ENCODE measurements at regions not wholly inside any gene's neighbourhood (a gene's known extent, or its start where the extent isn't known, plus 50 kb on each side); places are given as distances from the start of the nearest gene placed in this dataset.
"Not testable (repeated sequence)": the region's sequence is repeated elsewhere in the genome, so short reads cannot be mapped to it uniquely, and the experiment has no call there.

DNA sequence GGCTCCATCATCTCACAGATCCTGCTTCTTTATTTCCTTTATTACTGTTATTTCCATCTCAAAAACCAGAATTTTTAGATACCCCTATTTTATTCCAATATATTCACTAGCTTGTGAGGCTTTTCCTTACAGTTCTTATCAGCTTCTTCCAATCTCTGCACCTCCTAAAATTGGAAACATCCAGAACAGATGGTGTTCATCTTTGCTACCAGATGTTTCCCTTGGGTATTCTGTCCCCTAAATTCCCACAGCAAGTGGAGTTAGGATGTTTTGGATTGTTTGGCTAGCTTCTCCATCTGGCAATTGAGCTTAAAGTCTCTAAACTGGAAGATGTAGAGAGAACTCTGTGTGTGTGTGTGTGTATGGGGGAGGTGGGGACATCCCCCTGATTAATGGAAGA lies 580.4 kb downstream of the DTWD2 start:
- Histone ChIP-seq H3K27me3 (ENCODE audit: control insufficient read depth, insufficient read depth, low read length) (no peaks in the 10 kb centered on the region), H3K9ac (ENCODE audit: low read depth, low read length) (no peak overlapping the region), H3K9me3 (replicated peaks; ENCODE audit: low read length) (no peaks in the 10 kb centered on the region), H3K4me1 (ENCODE audit: control insufficient read depth, insufficient read depth, low read length) (no peaks in the 10 kb centered on the region), H3K36me3 (ENCODE audit: insufficient read depth, low read length) (no peaks in the 10 kb centered on the region), H3K4me3 (ENCODE audit: low read length) (no peak overlapping the region), H3K4me2 (ENCODE audit: low read length) (no peak overlapping the region)

DNA sequence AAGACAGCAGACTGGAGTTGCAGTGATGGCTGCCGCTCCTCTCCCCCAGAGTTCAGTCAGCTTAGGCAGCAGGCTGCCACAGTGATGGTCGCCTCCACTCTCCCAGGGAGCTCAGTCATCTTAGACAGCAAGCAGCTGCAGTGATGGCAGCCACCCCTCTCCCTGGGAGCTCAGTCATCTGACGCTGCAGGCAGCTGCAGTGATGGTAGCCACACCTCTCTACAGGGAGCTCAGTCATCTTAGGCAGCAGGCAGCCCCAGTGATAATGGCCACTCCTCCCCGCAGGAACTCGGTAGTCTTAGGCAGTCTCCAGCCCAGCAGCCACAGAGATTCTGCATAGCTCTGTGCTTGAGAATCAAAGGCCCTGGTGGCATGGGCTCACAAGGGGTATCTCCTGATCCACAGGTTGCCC lies 582.7 kb downstream of the DTWD2 start:
- H3K9ac ChIP-seq (ENCODE audit: low read depth, low read length), result no peak overlapping the region
- H3K27me3 ChIP-seq (ENCODE audit: control insufficient read depth, insufficient read depth, low read length), result no peaks in the 10 kb centered on the region
- no peaks in the 10 kb centered on the region for H3K9me3 ChIP-seq (replicated peaks; ENCODE audit: low read length)
- no peaks in the 10 kb centered on the region for H3K4me1 ChIP-seq (ENCODE audit: control insufficient read depth, insufficient read depth, low read length)
- H3K36me3 ChIP-seq (ENCODE audit: insufficient read depth, low read length), result no peaks in the 10 kb centered on the region
- H3K4me3 ChIP-seq (ENCODE audit: low read length), result no peak overlapping the region
- H3K4me2 ChIP-seq (ENCODE audit: low read length), result no peak overlapping the region

DNA sequence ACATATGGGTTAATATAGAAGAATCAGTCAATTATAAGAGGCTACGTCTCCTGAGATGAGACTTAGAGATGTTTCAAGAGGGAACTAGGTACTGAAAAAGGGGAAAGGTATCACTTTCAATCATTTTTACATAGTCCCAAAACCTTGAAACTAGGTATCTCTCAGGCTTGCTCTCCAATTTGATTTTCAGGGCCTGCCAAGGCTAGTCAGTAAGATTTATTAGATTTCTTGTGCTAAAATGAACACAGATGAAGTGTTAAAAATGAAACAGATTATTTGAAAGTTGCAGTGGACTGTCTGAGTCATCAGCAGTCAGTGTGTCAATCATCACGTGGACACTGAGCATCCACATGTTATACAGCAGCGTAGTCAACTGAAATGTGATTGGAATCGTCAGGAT lies 591.1 kb downstream of the DTWD2 start:
- Histone ChIP-seq H3K4me1 (ENCODE audit: control insufficient read depth, insufficient read depth, low read length) (no peaks in the 10 kb centered on the region), H3K4me2 (ENCODE audit: low read length) (no peak overlapping the region), H3K36me3 (ENCODE audit: insufficient read depth, low read length) (no peaks in the 10 kb centered on the region), H3K9ac (ENCODE audit: low read depth, low read length) (no peak overlapping the region), H3K27me3 (ENCODE audit: control insufficient read depth, insufficient read depth, low read length) (no peaks in the 10 kb centered on the region), H3K9me3 (replicated peaks; ENCODE audit: low read length) (no peaks in the 10 kb centered on the region), H3K4me3 (ENCODE audit: low read length) (no peak overlapping the region)

DNA sequence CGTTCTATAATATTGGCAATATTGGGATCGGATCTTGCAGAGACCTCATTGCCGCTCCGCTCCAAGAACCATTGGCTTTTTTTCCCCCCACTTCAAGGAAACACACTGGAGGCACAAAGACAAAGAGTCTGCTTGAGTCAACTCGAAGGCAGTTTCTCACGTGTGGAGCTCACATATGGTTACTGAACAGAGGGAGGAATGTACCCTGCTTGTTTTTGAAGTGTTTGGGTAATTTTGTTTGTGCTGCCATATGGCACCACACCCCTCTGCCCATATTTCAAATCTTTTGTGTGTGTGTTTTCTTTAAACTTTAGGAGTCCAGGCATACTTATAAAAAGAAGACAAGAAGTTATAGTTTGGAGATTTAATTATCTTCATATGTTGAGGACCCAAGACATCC lies 595.9 kb downstream of the DTWD2 start:
- Histone ChIP-seq H3K9ac (ENCODE audit: low read depth, low read length) (no peak overlapping the region), H3K36me3 (ENCODE audit: insufficient read depth, low read length) (no peaks in the 10 kb centered on the region), H3K4me2 (ENCODE audit: low read length) (no peak overlapping the region), H3K9me3 (replicated peaks; ENCODE audit: low read length) (no peaks in the 10 kb centered on the region), H3K4me3 (ENCODE audit: low read length) (no peak overlapping the region), H3K4me1 (ENCODE audit: control insufficient read depth, insufficient read depth, low read length) (no peaks in the 10 kb centered on the region), H3K27me3 (ENCODE audit: control insufficient read depth, insufficient read depth, low read length) (no peaks in the 10 kb centered on the region)

DNA sequence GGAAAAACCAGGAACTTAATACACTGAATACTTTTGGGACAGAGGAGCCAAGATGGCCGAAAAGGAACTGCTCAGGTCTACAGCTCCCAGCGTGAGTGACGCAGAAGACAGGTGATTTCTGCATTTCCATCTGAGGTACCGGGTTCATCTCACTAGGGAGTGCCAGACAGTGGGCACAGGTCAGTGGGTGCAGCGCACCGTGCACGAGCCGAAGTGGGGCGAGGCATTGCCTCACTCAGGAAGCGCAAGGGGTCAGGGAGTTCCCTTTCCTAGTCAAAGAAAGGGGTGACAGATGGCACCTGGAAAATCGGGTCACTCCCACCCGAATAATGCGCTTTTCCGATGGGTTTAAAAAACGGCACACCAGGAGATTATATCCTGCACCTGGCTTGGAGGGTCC lies 605.4 kb downstream of the DTWD2 start:
- not testable (repeated sequence) for H3K4me1 ChIP-seq (ENCODE audit: control insufficient read depth, insufficient read depth, low read length); H3K4me3 ChIP-seq (ENCODE audit: low read length); H3K4me2 ChIP-seq (ENCODE audit: low read length); H3K27me3 ChIP-seq (ENCODE audit: control insufficient read depth, insufficient read depth, low read length); H3K9me3 ChIP-seq (replicated peaks; ENCODE audit: low read length); H3K36me3 ChIP-seq (ENCODE audit: insufficient read depth, low read length); H3K9ac ChIP-seq (ENCODE audit: low read depth, low read length)

DNA sequence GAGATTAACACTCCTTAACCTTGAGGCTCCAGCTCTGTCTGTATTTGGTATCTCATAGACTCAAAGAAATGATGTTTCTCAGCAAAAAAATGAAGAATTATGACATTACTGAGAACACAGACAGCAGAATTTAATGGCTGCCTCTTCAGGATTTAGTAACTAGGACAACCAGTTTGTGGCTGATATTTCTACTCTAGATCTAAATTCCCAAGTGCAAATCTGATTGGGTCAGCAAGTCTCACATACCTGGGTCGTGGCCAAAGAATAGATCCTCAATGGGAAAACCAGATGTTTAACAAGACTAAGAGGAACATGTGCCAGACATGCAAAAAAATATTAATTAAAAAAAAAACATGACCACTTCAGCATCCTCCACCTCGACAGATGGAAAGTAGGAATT lies 608.9 kb downstream of the DTWD2 start:
- Histone ChIP-seq H3K4me2 (ENCODE audit: low read length) (no peak overlapping the region), H3K9ac (ENCODE audit: low read depth, low read length) (no peak overlapping the region), H3K4me3 (ENCODE audit: low read length) (no peak overlapping the region), H3K9me3 (replicated peaks; ENCODE audit: low read length) (no peaks in the 10 kb centered on the region), H3K27me3 (ENCODE audit: control insufficient read depth, insufficient read depth, low read length) (no peaks in the 10 kb centered on the region), H3K36me3 (ENCODE audit: insufficient read depth, low read length) (no peaks in the 10 kb centered on the region), H3K4me1 (ENCODE audit: control insufficient read depth, insufficient read depth, low read length) (no peaks in the 10 kb centered on the region)

DNA sequence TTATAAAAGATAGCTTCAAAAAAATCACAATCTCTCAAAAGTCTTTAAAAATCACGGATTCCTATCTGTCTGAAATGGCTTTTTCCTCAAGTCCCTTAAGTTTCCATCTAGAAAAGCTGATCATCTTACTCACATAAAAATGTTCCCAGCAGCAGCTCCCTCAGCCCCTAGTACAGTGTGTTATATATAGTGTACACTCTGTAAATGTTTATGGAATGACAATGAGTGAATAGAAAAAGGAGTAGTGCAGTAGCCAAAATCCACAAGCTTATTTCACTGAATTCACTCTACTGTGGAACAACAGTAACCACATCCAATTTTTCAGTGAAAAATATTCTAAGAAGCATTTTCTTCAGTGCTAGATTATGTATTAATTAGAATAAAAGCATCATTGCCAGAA lies 609.4 kb downstream of the DTWD2 start:
- no peak overlapping the region for H3K4me3 ChIP-seq (ENCODE audit: low read length)
- no peaks in the 10 kb centered on the region for H3K27me3 ChIP-seq (ENCODE audit: control insufficient read depth, insufficient read depth, low read length)
- no peak overlapping the region for H3K9ac ChIP-seq (ENCODE audit: low read depth, low read length)
- no peaks in the 10 kb centered on the region for H3K9me3 ChIP-seq (replicated peaks; ENCODE audit: low read length)
- no peaks in the 10 kb centered on the region for H3K36me3 ChIP-seq (ENCODE audit: insufficient read depth, low read length)
- H3K4me1 ChIP-seq (ENCODE audit: control insufficient read depth, insufficient read depth, low read length), result no peaks in the 10 kb centered on the region
- H3K4me2 ChIP-seq (ENCODE audit: low read length), result no peak overlapping the region

DNA sequence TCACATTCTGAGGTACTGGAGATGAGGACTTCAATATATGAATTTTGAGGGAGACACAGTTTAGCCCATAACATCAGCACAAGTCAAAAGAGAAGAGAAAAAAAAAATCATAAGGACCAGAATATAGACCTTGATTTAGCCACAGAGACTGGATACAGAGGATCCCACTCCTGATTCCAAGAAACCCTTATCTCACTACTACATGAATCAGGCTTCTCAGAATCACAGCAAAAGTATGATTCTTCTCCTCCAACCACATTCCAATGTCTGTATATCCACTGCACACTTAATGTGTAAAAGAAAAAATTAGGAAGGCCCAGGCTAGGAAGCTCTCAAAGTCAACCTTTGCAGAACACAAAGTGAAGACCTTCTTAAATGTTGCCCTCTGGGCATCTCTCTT lies 610.9 kb downstream of the DTWD2 start:
- Histone ChIP-seq H3K4me3 (ENCODE audit: low read length) (no peak overlapping the region), H3K9me3 (replicated peaks; ENCODE audit: low read length) (no peaks in the 10 kb centered on the region), H3K27me3 (ENCODE audit: control insufficient read depth, insufficient read depth, low read length) (no peaks in the 10 kb centered on the region), H3K36me3 (ENCODE audit: insufficient read depth, low read length) (no peaks in the 10 kb centered on the region), H3K4me2 (ENCODE audit: low read length) (no peak overlapping the region), H3K9ac (ENCODE audit: low read depth, low read length) (no peak overlapping the region), H3K4me1 (ENCODE audit: control insufficient read depth, insufficient read depth, low read length) (no peaks in the 10 kb centered on the region)

DNA sequence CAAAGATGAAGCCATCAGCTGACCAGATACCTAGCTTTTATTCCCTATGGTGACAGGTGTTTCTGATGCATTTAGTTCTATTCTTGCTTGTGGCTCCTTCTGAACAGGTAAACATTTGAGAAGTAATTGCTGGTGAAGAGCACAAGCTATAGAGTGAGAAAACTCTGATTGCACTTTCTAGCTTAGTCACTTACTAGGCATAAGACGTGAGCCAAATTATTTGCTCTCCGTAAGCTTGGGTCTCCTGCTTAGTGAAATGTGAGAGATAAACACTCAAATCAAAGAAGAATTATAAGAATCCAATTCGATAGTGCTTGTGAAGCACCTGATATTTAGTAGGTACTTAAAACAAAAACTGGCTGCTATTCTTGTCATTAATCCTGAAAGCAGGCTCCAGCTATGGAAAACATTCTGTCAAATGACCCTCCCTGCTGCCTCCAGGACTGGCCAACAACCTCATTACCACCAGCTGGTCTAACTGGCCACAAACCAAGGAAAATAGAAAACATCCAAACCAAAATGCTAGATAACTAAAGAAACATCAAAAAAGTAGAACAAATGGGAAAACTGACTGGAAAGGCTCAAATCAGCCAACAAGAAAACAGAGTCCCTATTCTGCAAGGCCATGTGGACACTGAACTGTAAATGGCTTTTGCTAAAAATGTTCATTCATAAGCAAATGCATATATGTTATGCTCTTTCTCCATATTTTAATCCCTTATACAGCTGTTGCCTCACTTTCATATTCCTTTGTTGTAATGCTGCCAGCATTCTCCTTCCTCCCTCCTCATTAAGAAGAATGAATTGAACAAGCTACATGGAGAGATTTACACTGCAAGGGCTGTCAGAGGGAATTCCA lies 616.1 kb downstream of the DTWD2 start:
- H3K4me2 ChIP-seq (ENCODE audit: low read length), result no peak overlapping the region
- H3K4me3 ChIP-seq (ENCODE audit: low read length), result no peak overlapping the region
- H3K9me3 ChIP-seq (replicated peaks; ENCODE audit: low read length), result no peaks in the 10 kb centered on the region
- H3K9ac ChIP-seq (ENCODE audit: low read depth, low read length), result no peak overlapping the region
- H3K4me1 ChIP-seq (ENCODE audit: control insufficient read depth, insufficient read depth, low read length), result no peaks in the 10 kb centered on the region
- H3K36me3 ChIP-seq (ENCODE audit: insufficient read depth, low read length), result no peaks in the 10 kb centered on the region
- H3K27me3 ChIP-seq (ENCODE audit: control insufficient read depth, insufficient read depth, low read length), result no peaks in the 10 kb centered on the region

DNA sequence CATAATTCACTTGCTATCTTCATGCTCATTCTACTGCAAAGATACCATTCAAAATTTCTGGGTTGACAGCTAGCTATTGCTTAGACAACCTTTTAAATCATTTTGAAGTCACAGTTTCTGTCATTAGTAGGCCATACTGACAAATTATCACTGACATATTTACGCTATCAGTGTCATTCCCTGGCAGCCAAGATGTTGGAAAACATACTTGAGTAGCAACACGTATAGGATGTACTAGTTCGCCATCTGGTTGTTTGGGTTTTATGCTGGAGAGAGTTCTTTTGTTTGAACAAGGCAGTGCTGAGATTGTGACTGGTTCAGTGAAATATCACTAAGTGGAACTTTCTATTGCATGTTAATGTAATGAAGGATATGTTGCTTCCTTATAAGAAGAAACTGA lies 621.9 kb downstream of the DTWD2 start:
- H3K27me3 ChIP-seq (ENCODE audit: control insufficient read depth, insufficient read depth, low read length), result no peaks in the 10 kb centered on the region
- no peak overlapping the region for H3K4me3 ChIP-seq (ENCODE audit: low read length)
- no peaks in the 10 kb centered on the region for H3K4me1 ChIP-seq (ENCODE audit: control insufficient read depth, insufficient read depth, low read length)
- no peak overlapping the region for H3K4me2 ChIP-seq (ENCODE audit: low read length)
- no peaks in the 10 kb centered on the region for H3K36me3 ChIP-seq (ENCODE audit: insufficient read depth, low read length)
- H3K9ac ChIP-seq (ENCODE audit: low read depth, low read length), result no peak overlapping the region
- H3K9me3 ChIP-seq (replicated peaks; ENCODE audit: low read length), result no peaks in the 10 kb centered on the region

DNA sequence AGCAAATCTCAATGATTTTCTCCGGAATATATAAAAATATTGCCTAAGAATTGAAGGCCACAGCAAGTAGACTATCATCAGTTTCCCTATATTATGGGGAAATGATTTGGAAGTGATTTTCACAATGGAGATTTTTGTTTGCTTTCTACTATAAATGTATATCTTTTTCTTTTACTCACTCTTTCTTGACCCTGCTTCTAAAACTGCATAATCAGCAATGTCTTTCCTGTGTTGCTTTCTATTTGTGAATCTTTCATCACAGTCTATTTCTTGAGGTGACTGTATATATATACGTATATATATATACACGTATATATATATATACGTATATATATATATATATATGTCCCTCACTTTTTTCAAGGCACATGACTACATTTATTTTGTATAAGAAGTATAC lies 622.6 kb downstream of the DTWD2 start:
- H3K4me1 ChIP-seq (ENCODE audit: control insufficient read depth, insufficient read depth, low read length), result no peaks in the 10 kb centered on the region
- no peaks in the 10 kb centered on the region for H3K36me3 ChIP-seq (ENCODE audit: insufficient read depth, low read length)
- H3K4me2 ChIP-seq (ENCODE audit: low read length), result no peak overlapping the region
- no peaks in the 10 kb centered on the region for H3K9me3 ChIP-seq (replicated peaks; ENCODE audit: low read length)
- no peak overlapping the region for H3K4me3 ChIP-seq (ENCODE audit: low read length)
- no peak overlapping the region for H3K9ac ChIP-seq (ENCODE audit: low read depth, low read length)
- H3K27me3 ChIP-seq (ENCODE audit: control insufficient read depth, insufficient read depth, low read length), result no peaks in the 10 kb centered on the region

DNA sequence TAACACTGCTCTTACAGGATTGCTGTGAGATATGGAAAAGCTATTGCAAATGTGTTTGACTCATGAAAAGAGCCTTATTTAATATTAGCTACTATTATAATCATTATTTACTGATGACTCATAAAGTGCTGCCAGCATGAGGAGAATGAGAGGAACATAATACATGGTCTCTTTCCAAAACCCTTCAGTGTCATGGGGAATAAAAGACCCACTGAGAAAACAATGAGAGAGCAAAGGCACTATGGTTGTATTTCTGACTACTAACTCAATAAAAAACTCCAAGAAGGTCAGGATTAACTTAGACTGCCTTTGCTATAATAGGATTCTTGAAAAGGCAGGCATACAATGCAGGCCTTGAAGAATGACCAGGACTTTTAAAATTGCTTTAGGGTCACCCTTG lies 633.5 kb downstream of the DTWD2 start:
- H3K4me3 ChIP-seq (ENCODE audit: low read length), result no peak overlapping the region
- no peaks in the 10 kb centered on the region for H3K36me3 ChIP-seq (ENCODE audit: insufficient read depth, low read length)
- no peak overlapping the region for H3K9ac ChIP-seq (ENCODE audit: low read depth, low read length)
- H3K4me2 ChIP-seq (ENCODE audit: low read length), result no peak overlapping the region
- H3K9me3 ChIP-seq (replicated peaks; ENCODE audit: low read length), result no peaks in the 10 kb centered on the region
- H3K4me1 ChIP-seq (ENCODE audit: control insufficient read depth, insufficient read depth, low read length), result no peaks in the 10 kb centered on the region
- no peaks in the 10 kb centered on the region for H3K27me3 ChIP-seq (ENCODE audit: control insufficient read depth, insufficient read depth, low read length)

Measured in skeletal muscle satellite cell (primary cell).